ENCODE measurements at regions not wholly inside any gene's neighbourhood (a gene's known extent, or its start where the extent isn't known, plus 50 kb on each side); places are given as distances from the start of the nearest gene placed in this dataset.

DNA sequence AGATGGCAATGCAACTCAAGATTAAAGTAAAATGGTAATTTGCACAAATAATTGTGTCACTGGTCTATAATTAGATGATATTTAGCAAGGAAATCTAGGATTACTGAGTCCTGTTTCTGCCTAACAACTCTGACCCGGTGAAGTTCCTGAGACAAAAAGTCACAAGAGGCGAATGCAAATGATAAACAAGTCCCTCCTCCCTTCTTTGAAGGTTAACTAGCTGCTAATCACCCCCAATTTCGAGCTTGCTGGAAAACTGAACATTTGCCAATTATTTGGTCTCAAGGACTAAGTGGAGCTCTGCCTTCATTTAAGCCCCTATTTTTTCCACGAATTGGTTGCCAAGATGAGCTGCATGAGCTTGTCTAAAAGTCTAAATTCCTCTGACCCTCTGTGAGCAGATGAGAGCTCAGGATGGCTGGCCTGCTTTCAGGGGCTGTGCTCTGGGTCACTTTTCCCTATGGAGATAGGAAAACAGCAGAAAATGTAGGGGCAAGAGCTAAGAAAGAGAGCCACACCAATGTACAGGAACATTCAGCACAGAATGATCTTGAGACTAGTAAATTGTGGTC lies 127.3 kb downstream of the MBL2 start:
- Histone ChIP-seq H3K4me3 (ENCODE audit: low read depth, low read length) (no peak overlapping the region), H3K36me3 (ENCODE audit: control insufficient read depth, insufficient read depth, low read length) (no peaks in the 10 kb centered on the region), H3K27me3 (ENCODE audit: control insufficient read depth, insufficient read depth, low read length) (no peaks in the 10 kb centered on the region)
- no peak for DNase-seq (ENCODE audit: low read depth)
- TF ChIP-seq, protein P1, sequence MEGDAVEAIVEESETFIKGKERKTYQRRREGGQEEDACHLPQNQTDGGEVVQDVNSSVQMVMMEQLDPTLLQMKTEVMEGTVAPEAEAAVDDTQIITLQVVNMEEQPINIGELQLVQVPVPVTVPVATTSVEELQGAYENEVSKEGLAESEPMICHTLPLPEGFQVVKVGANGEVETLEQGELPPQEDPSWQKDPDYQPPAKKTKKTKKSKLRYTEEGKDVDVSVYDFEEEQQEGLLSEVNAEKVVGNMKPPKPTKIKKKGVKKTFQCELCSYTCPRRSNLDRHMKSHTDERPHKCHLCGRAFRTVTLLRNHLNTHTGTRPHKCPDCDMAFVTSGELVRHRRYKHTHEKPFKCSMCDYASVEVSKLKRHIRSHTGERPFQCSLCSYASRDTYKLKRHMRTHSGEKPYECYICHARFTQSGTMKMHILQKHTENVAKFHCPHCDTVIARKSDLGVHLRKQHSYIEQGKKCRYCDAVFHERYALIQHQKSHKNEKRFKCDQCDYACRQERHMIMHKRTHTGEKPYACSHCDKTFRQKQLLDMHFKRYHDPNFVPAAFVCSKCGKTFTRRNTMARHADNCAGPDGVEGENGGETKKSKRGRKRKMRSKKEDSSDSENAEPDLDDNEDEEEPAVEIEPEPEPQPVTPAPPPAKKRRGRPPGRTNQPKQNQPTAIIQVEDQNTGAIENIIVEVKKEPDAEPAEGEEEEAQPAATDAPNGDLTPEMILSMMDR (IDR thresholded peaks at IDR 0.05; ENCODE audit: insufficient read depth, low read length, poor library complexity, severe bottlenecking), result no peak

DNA sequence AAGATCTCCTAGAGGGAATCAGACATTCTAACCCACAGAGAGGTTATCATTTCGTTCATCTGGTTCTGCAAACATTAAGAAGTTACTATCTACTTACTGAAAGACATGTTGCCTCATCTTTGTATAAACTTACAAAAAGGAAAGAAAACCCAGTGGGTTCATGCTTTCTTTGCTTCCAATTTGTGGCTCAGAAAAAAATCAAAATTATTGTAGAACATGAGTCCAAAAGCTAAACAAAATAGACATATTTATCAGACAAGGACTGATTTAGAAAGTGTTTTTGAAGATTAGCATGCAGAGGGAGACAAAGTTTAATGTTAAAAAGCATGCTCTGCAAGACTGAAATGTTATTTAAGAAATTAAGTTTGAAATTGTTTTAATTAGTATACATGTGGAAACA lies 123.1 kb downstream of the MBL2 start:
- no peak for DNase-seq (ENCODE audit: low read depth)
- Histone ChIP-seq H3K27me3 (ENCODE audit: control insufficient read depth, insufficient read depth, low read length) (no peaks in the 10 kb centered on the region), H3K36me3 (ENCODE audit: control insufficient read depth, insufficient read depth, low read length) (no peaks in the 10 kb centered on the region), H3K4me3 (ENCODE audit: low read depth, low read length) (no peak overlapping the region)
- TF ChIP-seq, protein P1 (IDR thresholded peaks at IDR 0.05; ENCODE audit: insufficient read depth, low read length, poor library complexity, severe bottlenecking), result no peak

DNA sequence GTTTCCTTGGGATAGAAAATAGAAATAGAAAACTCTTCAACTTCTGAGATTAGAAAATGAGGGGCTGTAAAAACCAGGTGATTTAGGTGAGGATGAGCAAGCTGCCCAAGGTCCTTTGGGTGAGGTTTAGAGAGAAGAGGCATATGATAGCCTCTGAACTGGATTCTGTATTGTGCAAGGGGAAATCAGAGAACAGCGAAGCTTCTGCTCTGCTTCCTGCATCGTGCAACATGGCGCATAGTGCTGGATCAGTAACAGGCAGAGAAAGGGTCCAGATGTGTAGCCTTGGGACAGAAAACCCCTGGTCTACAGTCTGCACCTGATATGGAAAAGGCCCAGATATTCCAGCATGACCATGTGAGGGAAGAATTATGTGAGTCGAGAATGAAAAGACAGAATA lies 121.7 kb downstream of the MBL2 start:
- no peaks in the 10 kb centered on the region for H3K36me3 ChIP-seq (ENCODE audit: control insufficient read depth, insufficient read depth, low read length)
- no peaks in the 10 kb centered on the region for H3K27me3 ChIP-seq (ENCODE audit: control insufficient read depth, insufficient read depth, low read length)
- TF ChIP-seq, protein P1 (IDR thresholded peaks at IDR 0.05; ENCODE audit: insufficient read depth, low read length, poor library complexity, severe bottlenecking), result no peak
- H3K4me3 ChIP-seq (ENCODE audit: low read depth, low read length), result no peak overlapping the region
- DNase-seq (ENCODE audit: low read depth), result no peak

DNA sequence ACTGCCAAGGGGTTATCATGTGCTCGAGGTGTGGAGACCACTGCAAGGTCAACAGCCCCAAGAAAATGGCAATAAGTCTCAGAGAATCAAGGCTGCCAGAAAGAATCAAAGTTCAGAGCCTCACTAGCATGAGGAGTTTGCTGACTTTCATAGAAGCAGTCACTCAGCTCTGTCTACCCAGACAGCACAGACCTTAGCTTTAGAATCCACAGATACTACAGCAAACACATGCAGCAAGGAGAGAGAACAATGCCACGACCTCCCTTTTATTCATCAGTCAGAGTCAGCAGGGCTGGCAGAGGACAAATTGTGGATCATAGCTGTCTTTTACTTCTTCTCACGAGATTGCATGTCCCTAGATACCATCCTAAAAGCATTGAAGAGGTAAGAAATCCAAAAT lies 121.3 kb downstream of the MBL2 start:
- no peak for DNase-seq (ENCODE audit: low read depth)
- H3K27me3 ChIP-seq (ENCODE audit: control insufficient read depth, insufficient read depth, low read length), result no peaks in the 10 kb centered on the region
- TF ChIP-seq, protein P1 (IDR thresholded peaks at IDR 0.05; ENCODE audit: insufficient read depth, low read length, poor library complexity, severe bottlenecking), result no peak
- H3K4me3 ChIP-seq (ENCODE audit: low read depth, low read length), result no peak overlapping the region
- H3K36me3 ChIP-seq (ENCODE audit: control insufficient read depth, insufficient read depth, low read length), result no peaks in the 10 kb centered on the region

DNA sequence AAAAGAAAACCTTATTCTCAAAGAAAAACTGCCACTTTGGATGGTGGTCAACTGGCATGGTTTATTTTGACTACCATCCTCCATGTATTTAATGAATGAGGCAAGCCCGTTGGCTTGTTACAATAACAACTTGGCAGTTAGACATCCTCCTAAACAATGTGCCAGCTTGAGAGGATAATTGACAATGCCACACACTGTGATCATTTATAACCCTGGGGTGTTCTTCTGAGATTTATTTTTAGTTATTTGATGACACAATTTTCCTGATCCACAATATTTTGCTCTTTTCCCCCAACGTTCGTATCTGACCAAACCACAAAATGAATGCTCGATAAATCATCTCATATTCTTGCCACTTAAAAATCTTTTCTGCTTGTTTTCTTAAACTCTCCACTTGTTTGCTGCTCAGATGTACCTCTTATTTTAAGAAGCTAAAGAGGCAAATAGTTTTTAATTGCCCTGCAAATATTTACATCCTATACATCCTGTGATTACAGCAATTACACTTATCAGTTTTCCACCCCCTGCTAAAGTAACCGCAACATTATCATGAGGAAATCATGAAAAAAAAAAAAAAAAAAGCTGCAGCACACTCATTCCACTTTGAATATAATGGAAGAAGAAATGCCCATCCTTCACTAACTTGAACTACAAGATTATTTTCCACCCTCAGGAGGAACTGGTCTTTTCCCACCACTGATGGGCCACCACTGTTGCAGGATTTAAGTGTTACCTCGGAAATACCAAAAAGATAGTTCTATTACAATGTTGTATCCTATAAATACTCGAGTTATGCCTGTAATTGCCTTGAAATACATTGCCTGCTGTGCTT lies 119.9 kb downstream of the MBL2 start:
- no peak for DNase-seq (ENCODE audit: low read depth)
- no peak overlapping the region for H3K4me3 ChIP-seq (ENCODE audit: low read depth, low read length)
- no peaks in the 10 kb centered on the region for H3K36me3 ChIP-seq (ENCODE audit: control insufficient read depth, insufficient read depth, low read length)
- H3K27me3 ChIP-seq (ENCODE audit: control insufficient read depth, insufficient read depth, low read length), result no peaks in the 10 kb centered on the region
- TF ChIP-seq, protein P1 (IDR thresholded peaks at IDR 0.05; ENCODE audit: insufficient read depth, low read length, poor library complexity, severe bottlenecking), result no peak
